MM.1S (cell line): ENCODE measurements at regions not wholly inside any gene's neighbourhood (a gene's known extent, or its start where the extent isn't known, plus 50 kb on each side); places are given as distances from the start of the nearest gene placed in this dataset.

Source experiments
- DNase-seq: peaks from one replicate; pipeline ENCODE4 v3.0.0-alpha.2; 2015
- H2AFZ ChIP-seq: fragments of 300-600 bp; sonication (generic); 2 replicates; pipeline ENCODE4 v1.6.0; 2016; ENCODE audit warnings: antibody characterized with exemption, low read length
- H3F3A ChIP-seq: fragments of 300-600 bp; sonication (generic); 2 replicates; pipeline ENCODE4 v1.6.1; 2016; ENCODE audit warnings: mild to moderate bottlenecking, antibody characterized with exemption, low read length, moderate library complexity, mixed read lengths; ENCODE audit not compliant: insufficient read depth
- H3K27ac ChIP-seq: fragments of 300-600 bp; sonication (generic); 2 replicates; pipeline ENCODE4 v1.5.1; 2016; ENCODE audit warnings: mild to moderate bottlenecking, low read length
- H3K27me3 ChIP-seq: fragments of 300-600 bp; sonication (generic); replicated peaks from 2 replicates; pipeline ENCODE4 v1.6.0; 2016; ENCODE audit warnings: low read length; ENCODE audit not compliant: insufficient read depth
- H3K36me3 ChIP-seq: fragments of 300-600 bp; sonication (generic); replicated peaks from 2 replicates; pipeline ENCODE4 v1.6.1; 2016; ENCODE audit warnings: mild to moderate bottlenecking, low read length, mixed read lengths; ENCODE audit not compliant: insufficient read depth
- H3K4me1 ChIP-seq: fragments of 300-600 bp; sonication (generic); 2 replicates; pipeline ENCODE4 v1.6.1; 2016; ENCODE audit warnings: low read length, mixed read lengths
- H3K4me2 ChIP-seq: fragments of 300-600 bp; sonication (generic); 2 replicates; pipeline ENCODE4 v1.6.0; 2016; ENCODE audit warnings: low read depth, low read length
- H3K4me3 ChIP-seq: fragments of 300-600 bp; sonication (generic); 2 replicates; pipeline ENCODE4 v1.5.1; 2016; ENCODE audit warnings: low read length, mixed read lengths
- H3K79me2 ChIP-seq: fragments of 300-600 bp; sonication (generic); 2 replicates; pipeline ENCODE4 v1.6.1; 2016; ENCODE audit warnings: mixed run types, low read length, mixed read lengths
- H3K9ac ChIP-seq: fragments of 300-600 bp; sonication (generic); 2 replicates; pipeline ENCODE4 v1.6.1; 2016; ENCODE audit warnings: low read length, mixed read lengths
- H3K9me2 ChIP-seq: fragments of 300-600 bp; sonication (generic); replicated peaks from 2 replicates; pipeline ENCODE4 v1.6.1; 2016; ENCODE audit warnings: mild to moderate bottlenecking, low read length, mixed read lengths; ENCODE audit not compliant: insufficient read depth
- H3K9me3 ChIP-seq: fragments of 300-600 bp; sonication (generic); replicated peaks from 2 replicates; pipeline ENCODE4 v1.6.1; 2016; ENCODE audit warnings: mild to moderate bottlenecking, low read length, mixed read lengths; ENCODE audit not compliant: insufficient read depth
- H4K20me1 ChIP-seq: fragments of 300-600 bp; sonication (generic); 2 replicates; pipeline ENCODE4 v1.6.1; 2016; ENCODE audit warnings: mild to moderate bottlenecking, low read length, moderate library complexity, mixed read lengths; ENCODE audit not compliant: insufficient read depth
- CTCF ChIP-seq: fragments of 300-600 bp; sonication (generic); IDR thresholded peaks from 2 replicates; pipeline ENCODE4 v1.5.1; 2016; ENCODE audit warnings: antibody characterized with exemption, low read length, mixed read lengths
- EZH2 ChIP-seq: fragments of 300-600 bp; sonication (generic); optimal IDR thresholded peaks from 2 replicates; pipeline ENCODE3; 2017; ENCODE audit warnings: low read depth, mild to moderate bottlenecking, antibody characterized with exemption, low read length, mixed read lengths
- EZH2phosphoT487 ChIP-seq: fragments of 300-600 bp; sonication (generic); IDR thresholded peaks from 2 replicates; pipeline ENCODE4 v1.6.1; 2018; ENCODE audit warnings: antibody characterized with exemption, low read length

DNA sequence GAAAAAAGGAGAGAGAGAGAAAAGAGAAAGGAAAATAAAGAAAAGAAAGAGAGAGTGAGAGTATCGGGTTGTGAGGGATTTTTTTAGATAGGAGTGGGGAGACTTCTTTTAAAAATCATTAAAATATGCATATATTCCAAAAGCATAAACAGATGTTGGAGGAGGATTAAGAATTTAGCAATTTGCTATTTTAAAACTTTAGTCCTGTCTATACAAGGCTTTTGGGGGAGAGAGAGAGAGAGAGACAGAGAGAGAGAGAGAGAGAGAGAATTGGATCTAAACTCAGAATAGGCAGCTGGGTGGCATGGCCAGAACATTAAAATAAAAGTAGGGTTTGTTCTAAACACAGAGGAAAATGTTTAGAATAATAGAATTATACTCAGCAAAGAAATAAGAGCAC, 72.1 kb downstream of the SOD2 start:
- H3K79me2 ChIP-seq, result no peaks in the 10 kb centered on the region
- no peak overlapping the region for H3K9ac ChIP-seq
- H3K9me3 ChIP-seq, result no peaks in the 10 kb centered on the region
- no peaks in the 10 kb centered on the region for H3K9me2 ChIP-seq
- no peak for DNase-seq
- H4K20me1 ChIP-seq, result no peaks in the 10 kb centered on the region
- TF ChIP-seq EZH2, result no peak
- TF ChIP-seq EZH2phosphoT487, result no peak
- no peak for TF ChIP-seq CTCF
- no peak overlapping the region for H2AFZ ChIP-seq
- H3K4me3 ChIP-seq, result no peak overlapping the region
- H3K4me2 ChIP-seq, result no peak overlapping the region
- H3K27ac ChIP-seq, result no peak overlapping the region
- no peaks in the 10 kb centered on the region for H3F3A ChIP-seq
- H3K4me1 ChIP-seq, result no peaks in the 10 kb centered on the region
- no peaks in the 10 kb centered on the region for H3K27me3 ChIP-seq
- no peaks in the 10 kb centered on the region for H3K36me3 ChIP-seq

- H3K9me3 ChIP-seq, result no peaks in the 10 kb centered on the region
- H4K20me1 ChIP-seq, result no peaks in the 10 kb centered on the region
- no peaks in the 10 kb centered on the region for H3K36me3 ChIP-seq
- H3K4me3 ChIP-seq, result no peak overlapping the region
- H3K79me2 ChIP-seq, result no peaks in the 10 kb centered on the region
- H3K9ac ChIP-seq, result no peak overlapping the region
- DNase-seq, result no peak
- no peaks in the 10 kb centered on the region for H3K9me2 ChIP-seq
- no peaks in the 10 kb centered on the region for H3F3A ChIP-seq
- H2AFZ ChIP-seq, result no peak overlapping the region
- H3K27ac ChIP-seq, result no peak overlapping the region
- H3K4me2 ChIP-seq, result no peak overlapping the region
- H3K4me1 ChIP-seq, result no peaks in the 10 kb centered on the region
- TF ChIP-seq EZH2phosphoT487 (no peak), EZH2 (no peak), CTCF (no peak)
- no peaks in the 10 kb centered on the region for H3K27me3 ChIP-seq
These were observed 75.6 kb downstream of the SOD2 start for GRCh38 chr6:159617444-159617843.

DNA sequence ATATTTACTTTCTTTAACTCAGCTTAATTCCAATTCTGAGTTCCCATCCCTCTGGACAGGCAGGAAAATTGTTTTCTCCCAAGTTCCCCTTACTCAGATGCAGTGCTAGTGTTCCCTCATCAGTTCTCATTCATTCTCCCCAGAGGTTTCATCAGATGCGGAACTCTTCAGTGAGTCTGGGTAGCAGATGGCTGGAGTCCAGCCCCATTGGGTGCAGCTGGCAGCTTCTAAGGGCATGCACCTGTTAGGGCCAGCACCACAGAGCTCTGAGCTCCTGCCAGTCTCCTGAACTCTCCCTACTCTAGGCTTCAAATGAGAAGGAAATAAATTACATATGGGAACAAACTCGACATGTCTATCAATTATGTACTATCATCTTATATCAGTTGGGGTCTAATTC, 76.6 kb downstream of the SOD2 start:
- Histone ChIP-seq H3K4me2 (no peak overlapping the region), H3K79me2 (no peaks in the 10 kb centered on the region)

More for the DNA sequence above, 76.6 kb downstream of the SOD2 start:
- Histone ChIP-seq H2AFZ (no peak overlapping the region), H4K20me1 (no peaks in the 10 kb centered on the region), H3K9me2 (no peaks in the 10 kb centered on the region), H3K9me3 (no peaks in the 10 kb centered on the region), H3K4me1 (no peaks in the 10 kb centered on the region), H3K27me3 (no peaks in the 10 kb centered on the region), H3K36me3 (no peaks in the 10 kb centered on the region), H3K4me3 (no peak overlapping the region), H3K27ac (no peak overlapping the region), H3K9ac (no peak overlapping the region), H3F3A (no peaks in the 10 kb centered on the region)
- TF ChIP-seq EZH2 (no peak), EZH2phosphoT487 (no peak), CTCF (no peak)
- no peak for DNase-seq
